Small intestine (tissue), 7 donors: ENCODE measurements at regions not wholly inside any gene's neighbourhood (a gene's known extent, or its start where the extent isn't known, plus 50 kb on each side); places are given as distances from the start of the nearest gene placed in this dataset.
"Not testable (repeated sequence)": the region's sequence is repeated elsewhere in the genome, so short reads cannot be mapped to it uniquely, and the experiment has no call there.

Experiments used
- DNase-seq, 2 donors: peaks; one replicate each; pipeline versions ENCODE4 v3.0.0 to v3.0.0-alpha.2; 2013
- FAIRE-seq: peaks from 2 replicates; lab custom pipeline; 2012; peaks lifted over from hg19 to GRCh38; lab: Jason Lieb, UNC
- H3K27ac ChIP-seq, 3 donors: one replicate each; pipeline ENCODE4 v1.5.1; 2013; ENCODE audit warnings: low read length in 2 of 3, mild to moderate bottlenecking in 2 of 3, control low read depth in 1 of 3, inconsistent platforms in 1 of 3, low read depth in 1 of 3, moderate library complexity in 1 of 3
- H3K27me3 ChIP-seq, 3 donors: one replicate each; pipeline ENCODE4 v1.6.1; 2013; ENCODE audit warnings: low read length in 3 of 3, inconsistent platforms in 1 of 3; ENCODE audit not compliant: control insufficient read depth in 3 of 3, insufficient read depth in 3 of 3
- H3K36me3 ChIP-seq, 3 donors: one replicate each; pipeline ENCODE4 v1.6.1; 2013; ENCODE audit warnings: low read length in 3 of 3, inconsistent platforms in 1 of 3, low read depth in 1 of 3, mild to moderate bottlenecking in 1 of 3, moderate library complexity in 1 of 3; ENCODE audit not compliant: control insufficient read depth in 3 of 3, insufficient read depth in 2 of 3
- H3K4me1 ChIP-seq, 3 donors: one replicate each; pipeline ENCODE4 v1.6.1; 2013; ENCODE audit warnings: low read length in 2 of 3, inconsistent platforms in 1 of 3, low read depth in 1 of 3, mild to moderate bottlenecking in 1 of 3, moderate library complexity in 1 of 3; ENCODE audit not compliant: control insufficient read depth in 3 of 3, insufficient read depth in 2 of 3
- H3K4me3 ChIP-seq, 3 donors: one replicate each; pipeline ENCODE4 v1.5.1; 2013; ENCODE audit warnings: low read length in 3 of 3, control low read depth in 1 of 3, inconsistent platforms in 1 of 3, low read depth in 1 of 3, mild to moderate bottlenecking in 1 of 3, moderate library complexity in 1 of 3
- H3K9me3 ChIP-seq, 2 donors: one replicate each; pipeline ENCODE4 v1.6.1; 2013; ENCODE audit warnings: low read depth in 1 of 2, low read length in 1 of 2; ENCODE audit not compliant: control insufficient read depth in 2 of 2, insufficient read depth in 1 of 2
- WGBS, 3 donors: extraction: QIAGEN DNeasy Blood & Tissue Kit; methylation state at CpG; one replicate each; pipeline ENCODE4 v1.1.7; 2013; 5-methylcytosine and 5-hydroxymethylcytosine counted together
- donor health status: healthy with polysubstance abuse.
- donor health status: control.
- donor health status: control.
- donor health status: Bipolar disorder and iron deficiency.
- donor health status: healthy.

- H3K36me3 ChIP-seq: no peaks in the 10 kb centered on the region
- H3K27ac ChIP-seq: no peak overlapping the region
- H3K4me1 ChIP-seq: peaks cover 0 to 8% (median 0%) of the 10 kb centered on the region in 3 donors
- 29 to 78% (median 71%) methylated on average over 1 of the region's 1 CpG for WGBS, 3 donors
- H3K4me3 ChIP-seq: no peak overlapping the region
- DNase-seq (no peak), FAIRE-seq (no peak)
- H3K9me3 ChIP-seq: no peaks in the 10 kb centered on the region
- H3K27me3 ChIP-seq: no peaks in the 10 kb centered on the region
Measured at GRCh38 chr5:63049935-63050334, 471.3 kb downstream of the LRRC70 start.

- no peaks in the 10 kb centered on the region for H3K36me3 ChIP-seq
- no peak for DNase-seq
- H3K27me3 ChIP-seq: no peaks in the 10 kb centered on the region
- H3K9me3 ChIP-seq: no peaks in the 10 kb centered on the region
- no peaks in the 10 kb centered on the region for H3K4me1 ChIP-seq
- no peak overlapping the region for H3K4me3 ChIP-seq
- WGBS, 3 donors: 35 to 51% (median 38%) methylated on average over 2 of the region's 2 CpGs
- H3K27ac ChIP-seq: no peak overlapping the region
- no peak for FAIRE-seq
Measured at GRCh38 chr5:63043792-63044191, 465.2 kb downstream of the LRRC70 start.

GRCh38 chr5:63032343-63032742 is 453.7 kb downstream of the LRRC70 start:
- H3K27ac ChIP-seq: no peak overlapping the region
- FAIRE-seq: no peak
- no peaks in the 10 kb centered on the region for H3K27me3 ChIP-seq
- no peak for DNase-seq
- no peak overlapping the region for H3K4me3 ChIP-seq
- H3K9me3 ChIP-seq: peaks cover 0 to 27% of the 10 kb centered on the region in 2 donors
- WGBS, 3 donors: 77 to 87% (median 81%) methylated on average over 2 of the region's 2 CpGs
- no peaks in the 10 kb centered on the region for H3K4me1 ChIP-seq
- no peaks in the 10 kb centered on the region for H3K36me3 ChIP-seq

DNA sequence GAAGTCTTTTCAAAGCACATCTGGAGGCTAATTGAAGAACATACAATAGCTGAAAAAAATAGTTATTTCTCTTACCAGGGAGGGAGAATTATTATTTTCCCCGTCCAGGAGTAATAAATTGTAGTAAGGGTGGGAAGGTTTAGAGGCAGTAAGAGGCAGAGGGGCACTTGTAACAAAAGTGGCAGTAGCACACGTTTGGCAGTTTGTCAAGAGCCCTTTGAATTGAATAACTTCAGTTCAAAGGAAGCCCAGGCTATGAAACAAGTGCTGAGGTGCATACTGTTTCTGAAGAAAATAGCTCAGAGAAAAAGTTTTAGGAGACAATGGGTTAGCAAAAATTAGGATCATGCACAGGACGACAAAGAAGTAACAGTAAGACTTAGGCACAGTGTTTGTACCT is 451.3 kb downstream of the LRRC70 start:
- no peak for FAIRE-seq
- no peak for DNase-seq
- Histone ChIP-seq H3K36me3 (no peaks in the 10 kb centered on the region), H3K4me1 (no peaks in the 10 kb centered on the region), H3K4me3 (no peak overlapping the region), H3K9me3 (peaks cover 0 to 27% of the 10 kb centered on the region in 2 donors), H3K27ac (no peak overlapping the region), H3K27me3 (no peaks in the 10 kb centered on the region)
- WGBS, 3 donors: 29 to 48% (median 33%) methylated on average over 3 of the region's 3 CpGs

DNA sequence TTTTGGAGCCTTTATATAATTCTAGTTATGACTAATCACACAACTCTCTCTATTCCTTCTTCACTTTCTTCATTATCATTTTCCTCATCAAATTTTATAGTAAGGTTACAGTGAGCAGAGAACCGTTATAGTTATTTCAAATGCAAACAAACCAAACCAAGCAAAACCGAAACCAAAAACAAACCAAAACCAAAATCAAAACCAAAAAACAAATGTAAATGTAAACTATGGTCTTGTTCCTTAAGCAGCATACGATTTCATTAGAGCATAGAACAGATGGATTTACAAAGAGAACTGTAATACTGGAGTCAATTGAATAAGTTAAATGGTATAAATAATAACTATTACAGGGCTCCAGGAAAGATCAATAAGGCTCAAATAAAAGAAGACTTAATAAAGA is 447.1 kb downstream of the LRRC70 start:
- FAIRE-seq (no peak), DNase-seq (no peak)
- Histone ChIP-seq H3K27ac (no peak overlapping the region), H3K9me3 (no peaks in the 10 kb centered on the region), H3K27me3 (no peaks in the 10 kb centered on the region), H3K4me3 (no peak overlapping the region), H3K4me1 (no peaks in the 10 kb centered on the region), H3K36me3 (no peaks in the 10 kb centered on the region)
- WGBS, 3 donors: 39 to 65% (median 39%) methylated on average over 3 of the region's 3 CpGs

GRCh38 chr5:63022403-63022802 is 443.8 kb downstream of the LRRC70 start:
- no peak for DNase-seq
- 91 to 97% (median 93%) methylated on average over 1 of the region's 1 CpG for whole genome bisulfite sequencing, 3 donors
- H3K4me3 ChIP-seq: no peak overlapping the region
- H3K4me1 ChIP-seq: no peaks in the 10 kb centered on the region
- no peaks in the 10 kb centered on the region for H3K9me3 ChIP-seq
- FAIRE-seq: no peak
- H3K36me3 ChIP-seq: no peaks in the 10 kb centered on the region
- H3K27me3 ChIP-seq: no peaks in the 10 kb centered on the region
- no peak overlapping the region for H3K27ac ChIP-seq

DNA sequence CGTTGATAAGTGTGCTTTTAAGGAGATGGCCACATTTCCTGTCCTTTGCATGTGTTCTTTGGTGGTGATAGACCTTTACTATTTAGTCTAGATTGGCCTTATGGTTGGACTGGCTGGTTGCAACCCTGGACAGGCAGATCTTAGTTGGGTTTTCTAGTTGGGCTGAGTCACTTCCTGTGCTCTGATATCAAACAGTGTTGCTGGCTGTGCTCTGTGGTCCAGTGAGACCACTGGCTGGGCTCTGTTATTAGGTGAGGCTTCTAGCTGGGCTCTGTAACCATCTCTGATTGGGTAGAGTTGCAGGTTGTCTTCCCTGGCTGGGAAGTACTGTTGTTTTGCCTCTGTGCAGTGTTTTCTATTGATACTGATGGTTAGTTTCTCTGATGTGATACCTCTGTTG is 432.5 kb downstream of the LRRC70 start:
- DNase-seq (no peak), FAIRE-seq (no peak)
- WGBS, 3 donors: 26 to 61% (median 36%) methylated on average over 1 of the region's 1 CpG
- Histone ChIP-seq H3K4me1 (no peaks in the 10 kb centered on the region), H3K36me3 (no peaks in the 10 kb centered on the region), H3K27ac (no peak overlapping the region), H3K9me3 (peaks cover 1 to 20% of the 10 kb centered on the region in 2 donors), H3K27me3 (no peaks in the 10 kb centered on the region), H3K4me3 (no peak overlapping the region)

GRCh38 chr5:63008195-63008594 is 429.6 kb downstream of the LRRC70 start:
- Histone ChIP-seq H3K4me1 (no peaks in the 10 kb centered on the region), H3K27me3 (no peaks in the 10 kb centered on the region), H3K4me3 (no peak overlapping the region), H3K36me3 (no peaks in the 10 kb centered on the region), H3K9me3 (peaks cover 1 to 20% of the 10 kb centered on the region in 2 donors), H3K27ac (no peak overlapping the region)
- DNase-seq (no peak), FAIRE-seq (no peak)
- WGBS, 3 donors: 90 to 93% (median 93%) methylated on average over 14 to 19 of the region's 19 CpGs

DNA sequence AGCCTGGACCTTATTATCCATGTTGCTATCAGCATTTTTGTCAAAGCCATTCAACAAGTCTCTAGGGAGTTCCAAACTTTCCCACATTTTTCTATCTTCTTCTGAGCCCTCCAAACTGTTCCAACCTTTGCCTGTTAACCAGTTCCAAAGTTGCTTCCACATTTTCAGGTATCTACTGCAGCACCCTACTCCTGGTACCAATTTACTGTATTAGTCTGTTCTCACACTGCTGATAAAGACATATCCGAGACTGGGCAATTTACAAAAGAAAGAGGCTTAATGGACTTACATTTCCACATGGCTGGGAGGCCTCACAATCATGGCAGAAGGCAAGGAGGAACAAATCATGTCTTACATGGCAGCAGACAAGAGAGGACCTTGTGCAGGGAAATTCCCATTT is 416.2 kb downstream of the LRRC70 start:
- not testable (repeated sequence) for H3K27ac ChIP-seq, DNase-seq, H3K27me3 ChIP-seq, H3K4me3 ChIP-seq, FAIRE-seq, H3K36me3 ChIP-seq, H3K9me3 ChIP-seq, H3K4me1 ChIP-seq
- WGBS, 3 donors: 62 to 72% (median 69%) methylated on average over 1 of the region's 1 CpG
